ENCODE measurements at regions not wholly inside any gene's neighbourhood (a gene's known extent, or its start where the extent isn't known, plus 50 kb on each side); places are given as distances from the start of the nearest gene placed in this dataset.

DNA sequence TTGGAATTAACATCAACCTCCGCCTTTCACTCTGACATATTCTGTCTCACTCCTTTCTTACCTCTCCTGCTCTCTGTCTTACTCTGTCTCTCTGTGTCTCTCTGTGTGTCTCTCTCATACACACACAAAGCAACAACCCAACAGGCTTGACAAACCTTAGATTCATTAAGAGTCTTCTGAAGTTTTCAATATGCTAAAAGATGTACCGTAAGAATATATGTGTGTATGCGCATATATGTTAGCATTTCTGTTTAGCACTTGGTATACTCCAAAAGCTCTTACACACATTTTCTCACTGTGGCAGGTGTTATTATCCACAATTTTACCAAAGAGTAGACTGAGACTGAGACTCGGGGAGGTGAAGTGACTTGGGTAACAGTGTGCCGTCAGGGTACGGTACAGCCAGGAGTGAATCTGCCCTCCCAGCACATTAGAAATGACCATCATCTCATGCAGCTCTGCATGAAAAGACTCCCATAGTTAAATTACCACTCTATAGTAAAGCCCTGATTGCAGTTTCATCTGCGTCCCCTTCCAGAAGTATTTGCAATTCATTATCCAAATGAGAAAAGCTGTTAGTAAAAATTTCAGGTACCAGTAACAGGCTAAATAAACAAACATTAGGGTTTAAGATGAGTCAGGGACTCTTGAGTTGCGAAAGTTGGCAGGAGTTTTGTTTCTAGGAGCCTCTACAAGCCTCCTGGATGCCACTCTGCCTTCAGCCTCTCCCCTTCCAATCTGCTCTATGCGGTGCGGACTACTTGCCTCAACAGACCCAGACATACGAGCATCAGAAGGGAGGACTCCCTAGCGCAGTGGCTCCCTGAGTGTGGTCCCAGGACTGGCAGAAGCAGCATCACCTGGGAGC is 195.2 kb upstream of the TMEM45B start:
- TF ChIP-seq, protein P1, sequence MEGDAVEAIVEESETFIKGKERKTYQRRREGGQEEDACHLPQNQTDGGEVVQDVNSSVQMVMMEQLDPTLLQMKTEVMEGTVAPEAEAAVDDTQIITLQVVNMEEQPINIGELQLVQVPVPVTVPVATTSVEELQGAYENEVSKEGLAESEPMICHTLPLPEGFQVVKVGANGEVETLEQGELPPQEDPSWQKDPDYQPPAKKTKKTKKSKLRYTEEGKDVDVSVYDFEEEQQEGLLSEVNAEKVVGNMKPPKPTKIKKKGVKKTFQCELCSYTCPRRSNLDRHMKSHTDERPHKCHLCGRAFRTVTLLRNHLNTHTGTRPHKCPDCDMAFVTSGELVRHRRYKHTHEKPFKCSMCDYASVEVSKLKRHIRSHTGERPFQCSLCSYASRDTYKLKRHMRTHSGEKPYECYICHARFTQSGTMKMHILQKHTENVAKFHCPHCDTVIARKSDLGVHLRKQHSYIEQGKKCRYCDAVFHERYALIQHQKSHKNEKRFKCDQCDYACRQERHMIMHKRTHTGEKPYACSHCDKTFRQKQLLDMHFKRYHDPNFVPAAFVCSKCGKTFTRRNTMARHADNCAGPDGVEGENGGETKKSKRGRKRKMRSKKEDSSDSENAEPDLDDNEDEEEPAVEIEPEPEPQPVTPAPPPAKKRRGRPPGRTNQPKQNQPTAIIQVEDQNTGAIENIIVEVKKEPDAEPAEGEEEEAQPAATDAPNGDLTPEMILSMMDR (IDR thresholded peaks at IDR 0.05), result no peak
- Histone ChIP-seq H3K4me3 (no peak overlapping the region), H3K27ac (no peak overlapping the region), H3K27me3 (no peaks in the 10 kb centered on the region), H3K36me3 (no peaks in the 10 kb centered on the region), H3K9me3 (no peaks in the 10 kb centered on the region), H3K4me1 (no peaks in the 10 kb centered on the region)
- intact Hi-C loops (cut with DNase I), result no loop called here
- DNase-seq (ENCODE audit: low spot score in 2 of 2), result no peak

DNA sequence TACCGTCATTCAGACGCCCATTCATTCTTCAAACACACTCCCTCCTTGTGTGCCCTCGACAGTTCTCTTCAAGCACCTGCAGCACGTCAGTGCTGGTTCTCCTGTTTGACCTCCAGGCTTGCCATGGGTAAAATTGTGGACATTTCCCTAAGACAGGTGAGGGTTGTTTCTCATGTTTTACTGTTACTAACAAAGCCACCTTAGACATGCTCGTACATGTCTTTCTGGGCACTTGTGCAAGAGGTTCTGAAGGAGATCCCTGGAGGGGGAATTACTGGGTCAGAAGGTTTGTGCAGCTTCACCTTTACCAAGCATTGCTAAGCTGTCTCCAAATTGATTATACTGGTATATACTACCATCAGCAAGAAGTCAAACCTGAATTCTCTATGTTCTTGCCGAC is 189.7 kb upstream of the TMEM45B start:
- Histone ChIP-seq H3K27ac (no peak overlapping the region), H3K4me3 (no peak overlapping the region), H3K36me3 (no peaks in the 10 kb centered on the region), H3K27me3 (no peaks in the 10 kb centered on the region), H3K9me3 (no peaks in the 10 kb centered on the region), H3K4me1 (no peaks in the 10 kb centered on the region)
- TF ChIP-seq, protein P1 (IDR thresholded peaks at IDR 0.05), result no peak
- intact Hi-C loops (cut with DNase I), result no loop called here
- DNase-seq (ENCODE audit: low spot score in 2 of 2), result no peak

DNA sequence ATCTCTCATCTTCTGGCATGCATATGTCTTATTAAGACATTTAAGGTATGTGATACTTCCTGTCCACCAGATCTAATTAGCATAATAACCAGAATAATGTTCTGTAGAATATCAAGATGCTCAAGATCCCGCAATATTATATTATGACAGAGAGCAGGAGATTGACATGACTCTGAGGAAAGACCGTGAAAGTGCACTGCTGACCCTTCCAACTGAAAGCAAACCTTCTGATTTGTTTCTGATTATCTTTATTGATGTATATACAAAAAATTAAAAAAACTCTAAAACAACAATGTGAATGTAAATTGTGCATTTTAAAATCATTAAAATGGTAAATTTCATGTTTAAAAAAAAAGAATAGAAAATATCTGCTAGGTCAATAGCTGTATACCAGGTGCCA is 184.4 kb upstream of the TMEM45B start:
- Histone ChIP-seq H3K9me3 (no peaks in the 10 kb centered on the region), H3K36me3 (no peaks in the 10 kb centered on the region), H3K27ac (no peak overlapping the region), H3K4me1 (no peaks in the 10 kb centered on the region), H3K27me3 (no peaks in the 10 kb centered on the region), H3K4me3 (no peak overlapping the region)
- intact Hi-C loops (cut with DNase I), result no loop called here
- TF ChIP-seq, protein P1 (IDR thresholded peaks at IDR 0.05), result no peak
- DNase-seq (ENCODE audit: low spot score in 2 of 2), result no peak

- no peaks in the 10 kb centered on the region for H3K27me3 ChIP-seq
- no peaks in the 10 kb centered on the region for H3K36me3 ChIP-seq
- H3K4me1 ChIP-seq, result no peaks in the 10 kb centered on the region
- H3K27ac ChIP-seq, result no peak overlapping the region
- no peak overlapping the region for H3K4me3 ChIP-seq
- no peak for DNase-seq (ENCODE audit: low spot score in 2 of 2)
- TF ChIP-seq, protein P1 (IDR thresholded peaks at IDR 0.05), result no peak
- intact Hi-C loops (cut with DNase I), result no loop called here
- no peaks in the 10 kb centered on the region for H3K9me3 ChIP-seq
These were observed 178.7 kb upstream of the TMEM45B start for GRCh38 chr11:129636926-129637325.

DNA sequence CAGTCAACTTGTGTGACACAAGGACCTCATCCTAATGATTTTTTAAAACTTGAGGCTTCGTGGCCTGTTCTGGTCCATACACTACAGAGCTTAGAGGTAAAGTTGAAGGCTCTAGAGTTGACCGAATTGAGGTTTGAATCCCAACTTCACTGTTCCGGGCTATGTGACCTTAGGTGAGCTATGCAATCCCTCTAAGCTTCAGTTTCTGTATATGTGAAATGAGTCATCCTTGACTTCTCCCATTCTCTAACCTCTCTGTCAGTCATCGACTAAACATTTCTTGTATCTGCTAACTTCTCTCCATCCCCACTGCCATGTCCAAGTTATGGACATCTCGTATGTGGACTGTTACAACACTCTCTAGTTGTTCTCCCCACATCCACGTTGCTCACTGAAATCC is 178.2 kb upstream of the TMEM45B start:
- Histone ChIP-seq H3K27ac (no peak overlapping the region), H3K27me3 (no peaks in the 10 kb centered on the region), H3K4me3 (no peak overlapping the region), H3K36me3 (no peaks in the 10 kb centered on the region), H3K4me1 (no peaks in the 10 kb centered on the region), H3K9me3 (no peaks in the 10 kb centered on the region)
- TF ChIP-seq, protein P1 (IDR thresholded peaks at IDR 0.05), result no peak
- intact Hi-C loops (cut with DNase I), result no loop called here
- no peak for DNase-seq (ENCODE audit: low spot score in 2 of 2)
